ENCODE measurements at regions not wholly inside any gene's neighbourhood (a gene's known extent, or its start where the extent isn't known, plus 50 kb on each side); places are given as distances from the start of the nearest gene placed in this dataset.

- TF ChIP-seq CTCF (conservative IDR thresholded peaks at IDR 0.05 in 1 of 2, IDR thresholded peaks at IDR 0.05 in 1 of 2; ENCODE audit: low read depth in 1 of 2, low read length in 2 of 2), result no peak
- TF ChIP-seq EZH2 (IDR thresholded peaks at IDR 0.05; ENCODE audit: low read length, missing control alignments), result no peak
Measured at GRCh38 chr16:73732681-73733080, 563.9 kb upstream of the PSMD7 start.

All from fibroblast of lung (primary cell).